ENCODE measurements at regions not wholly inside any gene's neighbourhood (a gene's known extent, or its start where the extent isn't known, plus 50 kb on each side); places are given as distances from the start of the nearest gene placed in this dataset.

GRCh38 chr14:31943217-31943799 lies 133.8 kb upstream of the ARHGAP5 start:
- TF ChIP-seq CTCF (IDR thresholded peaks at IDR 0.05) = no peak
- TF ChIP-seq POLR2A (IDR thresholded peaks at IDR 0.05) = no peak
